ENCODE measurements at regions not wholly inside any gene's neighbourhood (a gene's known extent, or its start where the extent isn't known, plus 50 kb on each side); places are given as distances from the start of the nearest gene placed in this dataset.

- no peak for DNase-seq
- Mint-ChIP-seq H3K4me1 (peaks cover 10% of the 10 kb centered on the region), H3K4me3 (no peak overlapping the region), H3K27ac (peak overlapping the region; percentile 48 to 85), H3K27me3 (no peaks in the 10 kb centered on the region), H3K9me3 (no peaks in the 10 kb centered on the region)
- ATAC-seq = no peak
Observed at GRCh38 chrX:150143721-150144440, 205.6 kb upstream of the EOLA2 start.

GRCh38 chrX:150146271-150146896, 208.1 kb upstream of the EOLA2 start:
- peak; percentile 52 for ATAC-seq
- DNase-seq = no peak
- Mint-ChIP-seq H3K27me3 (no peaks in the 10 kb centered on the region), H3K9me3 (no peaks in the 10 kb centered on the region), H3K27ac (no peak overlapping the region), H3K4me1 (peaks cover 10% of the 10 kb centered on the region), H3K4me3 (no peak overlapping the region)

DNA sequence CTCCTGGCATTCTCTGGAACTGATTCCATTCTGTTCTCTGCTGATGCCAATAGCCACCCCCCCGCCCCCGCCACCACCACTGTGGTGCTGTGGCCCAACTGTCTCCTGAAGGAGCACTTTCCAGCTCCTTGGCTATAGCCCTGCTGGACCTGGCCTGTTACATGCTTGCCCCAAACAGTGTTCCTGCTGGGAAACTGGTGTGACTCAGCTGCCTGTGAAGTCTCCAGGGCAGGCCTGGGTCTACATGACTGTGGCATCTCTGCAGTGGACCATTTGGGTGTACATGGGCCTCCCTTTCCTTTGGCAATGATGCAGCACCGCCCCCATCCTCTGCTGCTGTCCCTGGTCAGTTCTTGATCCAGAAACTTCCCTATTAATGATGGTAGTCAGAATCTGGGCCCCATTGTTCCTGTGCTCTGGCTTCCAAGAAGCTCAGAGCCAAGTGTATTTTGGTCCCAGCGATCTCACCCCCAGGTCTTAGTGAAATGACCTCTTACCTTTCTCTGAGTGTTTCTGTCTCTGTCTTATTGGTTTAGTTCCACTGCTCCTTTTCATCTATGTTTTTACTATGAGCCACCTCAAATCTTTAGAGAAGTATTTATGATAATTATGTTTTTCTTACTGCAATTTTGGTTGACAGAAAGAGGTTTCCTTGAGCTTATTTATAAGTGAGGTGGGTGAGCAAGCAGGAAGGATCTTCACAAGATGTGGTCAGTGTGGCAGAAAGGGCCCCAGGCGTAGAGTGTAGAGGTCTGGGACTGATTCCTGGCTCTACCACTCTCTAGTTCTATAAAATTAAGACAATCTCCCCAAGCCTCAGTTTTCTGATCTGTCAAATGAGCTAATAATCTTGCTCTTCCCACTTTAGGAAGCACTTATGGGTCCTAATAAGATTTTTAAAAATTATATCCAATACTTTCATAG, 210.7 kb upstream of the EOLA2 start:
- Mint-ChIP-seq H3K27ac (no peak overlapping the region), H3K4me1 (peaks cover 5% of the 10 kb centered on the region), H3K4me3 (no peak overlapping the region), H3K9me3 (no peaks in the 10 kb centered on the region), H3K27me3 (no peaks in the 10 kb centered on the region)
- ATAC-seq = no peak
- no peak for DNase-seq

GRCh38 chrX:150150076-150150779, 211.9 kb upstream of the EOLA2 start:
- Mint-ChIP-seq H3K27ac (no peak overlapping the region), H3K4me1 (no peaks in the 10 kb centered on the region), H3K4me3 (no peak overlapping the region), H3K9me3 (no peaks in the 10 kb centered on the region), H3K27me3 (no peaks in the 10 kb centered on the region)
- no peak for DNase-seq
- ATAC-seq = no peak

GRCh38 chrX:150150780-150151125, 212.4 kb upstream of the MAMLD1 start:
- Mint-ChIP-seq H3K4me3 (no peak overlapping the region), H3K9me3 (no peaks in the 10 kb centered on the region), H3K27ac (no peak overlapping the region), H3K27me3 (no peaks in the 10 kb centered on the region), H3K4me1 (no peaks in the 10 kb centered on the region)
- no peak for ATAC-seq
- DNase-seq = no peak

GRCh38 chrX:150152036-150152435, 211.1 kb upstream of the MAMLD1 start:
- H3K27me3 Mint-ChIP-seq = no peaks in the 10 kb centered on the region
- DNase-seq (no peak), ATAC-seq (no peak)
- H3K27ac Mint-ChIP-seq = peak overlapping the region in 1 of 2 donors; percentile 35
- H3K4me3 Mint-ChIP-seq = no peak overlapping the region
- no peaks in the 10 kb centered on the region for H3K4me1 Mint-ChIP-seq
- no peaks in the 10 kb centered on the region for H3K9me3 Mint-ChIP-seq

- H3K27me3 Mint-ChIP-seq = no peaks in the 10 kb centered on the region
- no peak for ATAC-seq
- H3K9me3 Mint-ChIP-seq = no peaks in the 10 kb centered on the region
- H3K27ac Mint-ChIP-seq = no peak overlapping the region
- no peaks in the 10 kb centered on the region for H3K4me1 Mint-ChIP-seq
- no peak for DNase-seq
- no peak overlapping the region for H3K4me3 Mint-ChIP-seq
Observed at GRCh38 chrX:150152546-150152945, 210.6 kb upstream of the MAMLD1 start.

GRCh38 chrX:150155436-150156035, 207.6 kb upstream of the MAMLD1 start:
- no peak overlapping the region for H3K27ac Mint-ChIP-seq
- H3K27me3 Mint-ChIP-seq = no peaks in the 10 kb centered on the region
- no peaks in the 10 kb centered on the region for H3K4me1 Mint-ChIP-seq
- ATAC-seq = no peak
- H3K4me3 Mint-ChIP-seq = no peak overlapping the region
- H3K9me3 Mint-ChIP-seq = no peaks in the 10 kb centered on the region
- DNase-seq = no peak

- no peak for DNase-seq
- Mint-ChIP-seq H3K27me3 (no peaks in the 10 kb centered on the region), H3K4me3 (no peak overlapping the region), H3K9me3 (no peaks in the 10 kb centered on the region), H3K27ac (no peak overlapping the region), H3K4me1 (peaks cover 6% of the 10 kb centered on the region)
- ATAC-seq = no peak
Observed at GRCh38 chrX:150156615-150157014, 206.5 kb upstream of the MAMLD1 start.

- no peak for ATAC-seq
- no peak for DNase-seq
- Mint-ChIP-seq H3K27ac (no peak overlapping the region), H3K9me3 (no peaks in the 10 kb centered on the region), H3K27me3 (no peaks in the 10 kb centered on the region), H3K4me3 (no peak overlapping the region), H3K4me1 (peaks cover 6% of the 10 kb centered on the region)
Observed at GRCh38 chrX:150157291-150157690, 205.8 kb upstream of the MAMLD1 start.

DNA sequence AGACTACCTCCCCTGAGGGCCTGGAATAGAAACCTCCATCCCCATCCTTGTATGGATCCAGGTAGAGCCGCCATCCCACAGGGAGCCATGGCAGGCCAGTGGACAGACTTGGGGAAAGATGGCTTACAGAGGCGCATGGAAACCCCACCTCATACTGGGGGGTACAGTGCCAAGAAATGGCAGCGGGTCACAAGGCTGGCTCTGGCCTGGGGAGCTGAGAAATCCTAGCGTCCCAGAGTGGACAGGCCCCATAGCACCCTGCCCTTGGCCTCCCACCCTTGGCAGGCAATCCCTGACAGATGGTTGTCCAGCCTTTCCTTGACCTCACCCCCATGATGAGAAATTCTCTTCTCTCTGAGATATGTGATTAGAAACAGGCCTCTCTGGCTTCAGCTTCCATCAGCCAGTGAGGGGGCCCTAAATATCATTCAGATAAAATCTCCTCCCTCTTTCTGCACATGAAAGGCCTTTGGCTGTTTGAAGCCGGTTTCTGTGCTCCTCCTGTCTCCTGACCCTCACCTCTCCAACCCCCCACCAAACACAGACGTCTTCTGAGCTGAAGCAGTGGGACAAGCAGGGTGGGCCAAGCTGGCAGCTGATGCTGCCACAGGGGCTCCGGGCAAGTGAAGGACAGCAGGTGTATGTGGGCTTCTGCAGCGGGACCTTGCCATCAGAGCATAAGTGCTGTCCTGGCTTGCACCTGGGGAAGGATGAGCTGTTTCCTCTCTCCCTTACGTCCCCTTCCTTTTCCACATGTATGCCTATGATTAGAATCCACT, 204.4 kb upstream of the MAMLD1 start:
- Mint-ChIP-seq H3K4me1 (peaks cover 6% of the 10 kb centered on the region), H3K27ac (no peak overlapping the region), H3K9me3 (no peaks in the 10 kb centered on the region), H3K27me3 (no peaks in the 10 kb centered on the region), H3K4me3 (no peak overlapping the region)
- DNase-seq (no peak), ATAC-seq (no peak)

GRCh38 chrX:150159537-150159936, 203.6 kb upstream of the MAMLD1 start:
- H3K4me1 Mint-ChIP-seq = peaks cover 6% of the 10 kb centered on the region
- no peak overlapping the region for H3K4me3 Mint-ChIP-seq
- no peak overlapping the region for H3K27ac Mint-ChIP-seq
- H3K9me3 Mint-ChIP-seq = no peaks in the 10 kb centered on the region
- H3K27me3 Mint-ChIP-seq = no peaks in the 10 kb centered on the region
- no peak for ATAC-seq
- no peak for DNase-seq

DNA sequence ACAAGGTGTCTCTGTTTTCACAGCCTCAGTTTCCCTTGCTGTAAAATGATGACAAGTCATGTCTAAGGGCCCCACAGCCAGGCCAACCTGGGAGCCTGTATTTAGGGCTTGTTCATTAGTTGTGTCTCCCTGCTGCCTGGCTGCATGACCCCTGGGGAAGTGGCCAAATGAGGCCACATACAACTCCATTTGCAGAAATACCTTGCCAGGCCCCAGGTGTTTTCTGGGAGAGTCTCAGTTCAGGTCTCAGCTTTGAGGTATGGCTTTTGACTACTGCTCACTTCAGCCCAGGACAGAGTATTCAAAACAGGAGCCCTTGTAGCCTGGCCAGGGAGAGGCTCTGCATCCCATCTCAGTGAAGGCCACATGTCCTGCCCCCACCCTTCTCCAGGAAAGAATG, 202.5 kb upstream of the MAMLD1 start:
- Mint-ChIP-seq H3K4me3 (no peak overlapping the region), H3K9me3 (no peaks in the 10 kb centered on the region), H3K27me3 (no peaks in the 10 kb centered on the region), H3K4me1 (peaks cover 6% of the 10 kb centered on the region), H3K27ac (no peak overlapping the region)
- no peak for DNase-seq
- no peak for ATAC-seq

DNA sequence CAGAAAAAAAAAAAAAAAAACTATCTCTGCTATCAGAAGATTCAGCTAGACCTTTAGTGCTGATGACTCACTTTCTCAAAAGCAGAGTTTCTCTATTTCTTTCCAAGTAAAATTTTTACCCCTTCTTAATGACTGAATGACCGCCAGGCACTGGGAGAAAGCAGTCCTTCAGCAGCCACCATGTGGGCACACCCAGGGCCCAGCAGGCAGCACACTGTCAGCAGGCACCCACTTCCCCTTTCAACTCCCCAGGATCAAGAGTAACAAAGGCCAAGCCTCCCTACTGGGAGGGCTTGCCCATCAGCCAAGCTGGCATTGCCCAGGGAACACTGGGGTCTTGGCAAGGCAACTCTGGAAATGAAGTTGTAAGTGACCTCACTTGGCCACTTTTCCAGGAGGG, 201.9 kb upstream of the MAMLD1 start:
- Mint-ChIP-seq H3K9me3 (no peaks in the 10 kb centered on the region), H3K27ac (no peak overlapping the region), H3K4me3 (no peak overlapping the region), H3K27me3 (no peaks in the 10 kb centered on the region), H3K4me1 (peaks cover 6% of the 10 kb centered on the region)
- DNase-seq (no peak), ATAC-seq (no peak)

DNA sequence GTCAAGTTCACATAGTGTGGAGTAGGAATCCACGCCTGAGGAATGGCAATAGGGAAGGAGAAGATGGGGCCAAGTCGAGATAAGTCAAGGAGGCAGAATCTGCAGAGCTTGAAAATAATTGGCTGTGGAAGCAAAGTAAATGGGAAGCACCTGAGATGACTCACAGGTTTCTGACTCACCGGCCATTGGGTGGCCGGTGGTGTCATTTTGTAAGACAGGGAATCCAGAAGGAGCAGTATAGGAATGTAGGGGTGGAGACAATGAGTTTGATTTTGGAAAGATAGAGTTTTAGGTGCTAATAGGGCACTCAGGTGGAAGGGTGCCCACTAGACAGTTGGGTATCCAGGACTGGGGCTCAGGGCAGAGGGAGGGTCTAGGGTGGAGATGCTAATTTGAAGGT, 201.0 kb upstream of the MAMLD1 start:
- ATAC-seq (no peak), DNase-seq (no peak)
- H3K27ac Mint-ChIP-seq = no peak overlapping the region

More for the DNA sequence above, 201.0 kb upstream of the MAMLD1 start:
- Mint-ChIP-seq H3K9me3 (no peaks in the 10 kb centered on the region), H3K4me1 (peaks cover 6% of the 10 kb centered on the region), H3K4me3 (no peak overlapping the region), H3K27me3 (no peaks in the 10 kb centered on the region)
